ENCODE measurements at regions not wholly inside any gene's neighbourhood (a gene's known extent, or its start where the extent isn't known, plus 50 kb on each side); places are given as distances from the start of the nearest gene placed in this dataset.
A peak's percentile ranks its signal among the peaks of the same experiment; 100 is the strongest.

GRCh38 chr3:124410471-124410870 lies 319.8 kb upstream of the UMPS start:
- Histone ChIP-seq H3K27ac (no peak overlapping the region), H3K4me3 (no peak overlapping the region), H3K4me1 (peaks cover 0 to 27% (median 8%) of the 10 kb centered on the region in 4 donors), H3K27me3 (no peaks in the 10 kb centered on the region), H3K9me3 (no peaks in the 10 kb centered on the region), H3K36me3 (no peaks in the 10 kb centered on the region)
- TF ChIP-seq CTCF (IDR thresholded peaks at IDR 0.05) = no peak
- no peak for TF ChIP-seq POLR2A (IDR thresholded peaks at IDR 0.05)
- no peak for DNase-seq
- intact Hi-C loops (cut with DNase I) = no loop called here
- no peak for ATAC-seq
- 72% methylated on average over 3 of the region's 3 CpGs for WGBS (ENCODE audit: insufficient coverage, low coverage, low lambda C conversion rate, missing lambda C conversion rate)

GRCh38 chr3:124411728-124412127 lies 318.5 kb upstream of the UMPS start:
- intact Hi-C loops (cut with DNase I) = no loop called here
- Histone ChIP-seq H3K27ac (peak overlapping the region in 1 of 3 donors; percentile 79), H3K9me3 (no peaks in the 10 kb centered on the region), H3K27me3 (no peaks in the 10 kb centered on the region), H3K36me3 (no peaks in the 10 kb centered on the region), H3K4me3 (no peak overlapping the region), H3K4me1 (peaks cover 0 to 27% (median 8%) of the 10 kb centered on the region in 4 donors)
- DNase-seq = no peak
- TF ChIP-seq POLR2A (IDR thresholded peaks at IDR 0.05) = no peak
- TF ChIP-seq CTCF (IDR thresholded peaks at IDR 0.05) = no peak
- no peak for ATAC-seq

GRCh38 chr3:124412644-124413043 lies 317.6 kb upstream of the UMPS start:
- H3K36me3 ChIP-seq = no peaks in the 10 kb centered on the region
- no peak overlapping the region for H3K4me3 ChIP-seq
- H3K4me1 ChIP-seq = peaks cover 0 to 27% (median 8%) of the 10 kb centered on the region in 4 donors
- H3K27ac ChIP-seq = peak overlapping the region in 1 of 3 donors; percentile 79
- ATAC-seq (peak; percentile 66 to 76 (median 70)), DNase-seq (no peak)
- no peaks in the 10 kb centered on the region for H3K9me3 ChIP-seq
- intact Hi-C loops (cut with DNase I) = no loop called here
- H3K27me3 ChIP-seq = no peaks in the 10 kb centered on the region
- no peak for TF ChIP-seq POLR2A (IDR thresholded peaks at IDR 0.05)
- TF ChIP-seq CTCF (IDR thresholded peaks at IDR 0.05) = no peak

GRCh38 chr3:124413393-124413792 lies 316.9 kb upstream of the UMPS start:
- Histone ChIP-seq H3K27me3 (no peaks in the 10 kb centered on the region), H3K9me3 (no peaks in the 10 kb centered on the region), H3K4me1 (peaks cover 0 to 27% (median 8%) of the 10 kb centered on the region in 4 donors), H3K4me3 (no peak overlapping the region), H3K36me3 (no peaks in the 10 kb centered on the region), H3K27ac (peak overlapping the region in 1 of 3 donors; percentile 79)
- WGBS (ENCODE audit: insufficient coverage, low coverage, low lambda C conversion rate, missing lambda C conversion rate) = 45% methylated on average over 5 of the region's 9 CpGs
- DNase-seq = peak; percentile 44 to 69 (median 61)
- TF ChIP-seq CTCF (IDR thresholded peaks at IDR 0.05) = no peak
- TF ChIP-seq POLR2A (IDR thresholded peaks at IDR 0.05) = no peak
- intact Hi-C loops (cut with DNase I) = no loop called here
- peak; percentile 78 to 84 (median 82) for ATAC-seq

- TF ChIP-seq POLR2A (IDR thresholded peaks at IDR 0.05) = no peak
- no peak for TF ChIP-seq CTCF (IDR thresholded peaks at IDR 0.05)
- 56% methylated on average over 7 of the region's 7 CpGs for WGBS (ENCODE audit: insufficient coverage, low coverage, low lambda C conversion rate, missing lambda C conversion rate)
- Histone ChIP-seq H3K27ac (peak overlapping the region in 1 of 3 donors; percentile 79), H3K36me3 (no peaks in the 10 kb centered on the region), H3K9me3 (no peaks in the 10 kb centered on the region), H3K27me3 (no peaks in the 10 kb centered on the region), H3K4me1 (peaks cover 0 to 27% (median 8%) of the 10 kb centered on the region in 4 donors), H3K4me3 (no peak overlapping the region)
- DNase-seq = peak in 2 of 3 donors; percentile 39 to 65
- intact Hi-C loops (cut with DNase I) = no loop called here
- ATAC-seq = peak; percentile 53 to 66 (median 58)
These were observed 316.2 kb upstream of the UMPS start for GRCh38 chr3:124413989-124414598.

All from right lobe of liver (tissue), 6 donors.